HEK293 (cell line): ENCODE measurements at regions not wholly inside any gene's neighbourhood (a gene's known extent, or its start where the extent isn't known, plus 50 kb on each side); places are given as distances from the start of the nearest gene placed in this dataset.

ENCODE experiments used
- CTCF ChIA-PET: fragments of 350-600 bp; formaldehyde crosslinking; extraction: SDS; loops from one replicate; lab custom pipeline; 2021; ENCODE audit warnings: antibody characterized with exemption; lab: Yijun Ruan, JAX
- POLR2A ChIA-PET: fragments of 300-600 bp; formaldehyde crosslinking; extraction: SDS; loops from one replicate; lab custom pipeline; 2020; ENCODE audit warnings: antibody characterized with exemption, inconsistent platforms; lab: Yijun Ruan, JAX
- H3K27ac ChIP-seq: fragments of 200-500 bp; sonication (Bioruptor generic); 2 replicates; pipeline ENCODE4 v1.5.1; 2014; ENCODE audit warnings: low read depth, low read length, control low read depth, inconsistent platforms; ENCODE audit errors: extremely low read depth
- H3K36me3 ChIP-seq, 2 experiments: fragments of 200-500 bp in 1 of 2; sonication (Bioruptor generic) in 1 of 2; 1 replicate in 1 of 2; 2 replicates in 1 of 2; pipeline ENCODE4 v1.5.1; 2014 to 2017; ENCODE audit warnings: inconsistent platforms in 2 of 2, low read length in 2 of 2; ENCODE audit not compliant: control insufficient read depth in 2 of 2, insufficient read depth in 1 of 2
- H3K4me1 ChIP-seq: fragments of 200-500 bp; sonication (Bioruptor generic); 2 replicates; pipeline ENCODE4 v1.5.1; 2014; ENCODE audit warnings: mild to moderate bottlenecking, low read length, inconsistent platforms; ENCODE audit not compliant: control insufficient read depth, insufficient read depth
- H3K4me3 ChIP-seq: 2 replicates; pipeline ENCODE4 v1.5.1; 2011; ENCODE audit warnings: low read depth, mild to moderate bottlenecking, control low read depth, low read length, moderate library complexity
- H3K9me3 ChIP-seq: fragments of 200-500 bp; sonication (Bioruptor generic); 2 replicates; pipeline ENCODE4 v1.5.1; 2014; ENCODE audit warnings: low read depth, low read length, inconsistent platforms; ENCODE audit not compliant: control insufficient read depth, insufficient read depth
- BCL11A ChIP-seq: fragments of 450-650 bp; formaldehyde crosslinking; IDR thresholded peaks from 2 replicates; pipeline ENCODE4 v1.5.1; 2016; ENCODE audit warnings: low read depth, missing biosample characterization, missing genetic modification characterization
- FEZF1 ChIP-seq: fragments of 450-650 bp; formaldehyde crosslinking; IDR thresholded peaks from 2 replicates; pipeline ENCODE4 v1.5.1; 2016; ENCODE audit warnings: missing biosample characterization, missing genetic modification characterization
- GLIS1 ChIP-seq: fragments of 450-650 bp; formaldehyde crosslinking; IDR thresholded peaks from 2 replicates; pipeline ENCODE4 v1.5.1; 2016; ENCODE audit warnings: missing biosample characterization, missing genetic modification characterization
- GLIS2 ChIP-seq: fragments of 450-650 bp; formaldehyde crosslinking; IDR thresholded peaks from 2 replicates; pipeline ENCODE4 v1.5.1; 2016; ENCODE audit warnings: missing biosample characterization, missing genetic modification characterization
- HOXC10 ChIP-seq: sonication (generic); formaldehyde crosslinking; IDR thresholded peaks from 2 replicates; pipeline ENCODE4 v1.8.1; 2023; ENCODE audit warnings: mild to moderate bottlenecking, missing genetic modification reagents
- IKZF3 ChIP-seq: fragments of 450-650 bp; IDR thresholded peaks from 2 replicates; pipeline ENCODE4 v1.5.0; 2018; ENCODE audit warnings: missing biosample characterization, mild to moderate bottlenecking, missing genetic modification characterization, moderate library complexity
- SCRT1 ChIP-seq: fragments of 450-650 bp; formaldehyde crosslinking; IDR thresholded peaks from 2 replicates; pipeline ENCODE4 v1.5.1; 2016; ENCODE audit warnings: missing biosample characterization, missing genetic modification characterization, borderline replicate concordance
- SP2 ChIP-seq: fragments of 450-650 bp; formaldehyde crosslinking; IDR thresholded peaks from 2 replicates; pipeline ENCODE4 v1.5.1; 2016; ENCODE audit warnings: missing biosample characterization, missing genetic modification characterization
- SP3 ChIP-seq: fragments of 450-650 bp; formaldehyde crosslinking; IDR thresholded peaks from 2 replicates; pipeline ENCODE4 v1.5.1; 2016; ENCODE audit warnings: missing biosample characterization, missing genetic modification characterization
- YY1 ChIP-seq: fragments of 450-650 bp; formaldehyde crosslinking; IDR thresholded peaks from 2 replicates; pipeline ENCODE4 v1.5.1; 2018; ENCODE audit warnings: missing biosample characterization, missing genetic modification characterization
- ZBTB17 ChIP-seq: fragments of 450-650 bp; formaldehyde crosslinking; IDR thresholded peaks from 2 replicates; pipeline ENCODE4 v1.5.1; 2016; ENCODE audit warnings: missing biosample characterization, missing genetic modification characterization
- ZNF16 ChIP-seq: fragments of 450-650 bp; formaldehyde crosslinking; IDR thresholded peaks from 2 replicates; pipeline ENCODE4 v1.5.1; 2016; ENCODE audit warnings: low read depth, missing biosample characterization, missing genetic modification characterization
- ZNF2 ChIP-seq: fragments of 450-650 bp; formaldehyde crosslinking; IDR thresholded peaks from 2 replicates; pipeline ENCODE4 v1.5.1; 2016; ENCODE audit warnings: missing biosample characterization, missing genetic modification characterization
- ZNF221 ChIP-seq: fragments of 450-650 bp; formaldehyde crosslinking; IDR thresholded peaks from 2 replicates; pipeline ENCODE4 v1.5.1; 2017; ENCODE audit warnings: missing biosample characterization, missing genetic modification characterization, borderline replicate concordance
- ZNF416 ChIP-seq: fragments of 450-650 bp; formaldehyde crosslinking; IDR thresholded peaks from 2 replicates; pipeline ENCODE4 v1.5.1; 2016; ENCODE audit warnings: missing biosample characterization, missing genetic modification characterization
- ZNF473 ChIP-seq: fragments of 450-650 bp; formaldehyde crosslinking; IDR thresholded peaks from 2 replicates; pipeline ENCODE4 v1.5.1; 2017; ENCODE audit warnings: missing biosample characterization, missing genetic modification characterization
- ZNF610 ChIP-seq: fragments of 450-650 bp; formaldehyde crosslinking; IDR thresholded peaks from 2 replicates; pipeline ENCODE4 v1.5.1; 2016; ENCODE audit warnings: missing biosample characterization, missing genetic modification characterization, borderline replicate concordance
- ZNF623 ChIP-seq: fragments of 450-650 bp; formaldehyde crosslinking; IDR thresholded peaks from 2 replicates; pipeline ENCODE4 v1.5.1; 2016; ENCODE audit warnings: missing biosample characterization, missing genetic modification characterization
- ZNF660 ChIP-seq: fragments of 450-650 bp; IDR thresholded peaks from 2 replicates; pipeline ENCODE4 v1.5.1; 2018; ENCODE audit warnings: missing biosample characterization, mild to moderate bottlenecking, missing genetic modification characterization
- ZNF670 ChIP-seq: fragments of 450-650 bp; formaldehyde crosslinking; IDR thresholded peaks from 2 replicates; pipeline ENCODE4 v1.5.1; 2016; ENCODE audit warnings: missing biosample characterization, missing genetic modification characterization, low read depth
- ZNF747 ChIP-seq: fragments of 450-650 bp; formaldehyde crosslinking; IDR thresholded peaks from 2 replicates; pipeline ENCODE4 v1.5.1; 2016; ENCODE audit warnings: missing biosample characterization, missing genetic modification characterization
- ZNF843 ChIP-seq: fragments of 450-650 bp; formaldehyde crosslinking; IDR thresholded peaks from 2 replicates; pipeline ENCODE4 v1.5.1; 2016; ENCODE audit warnings: missing biosample characterization, missing genetic modification characterization
- TF ChIP-seq, protein P1 (sequence below): fragments of 450-650 bp; IDR thresholded peaks from 2 replicates; pipeline ENCODE4 v1.5.1; 2018; ENCODE audit warnings: missing biosample characterization, missing genetic modification characterization
- TF ChIP-seq, protein P2 (sequence below): fragments of 450-650 bp; formaldehyde crosslinking; conservative IDR thresholded peaks from 2 replicates; pipeline ENCODE4 v1.5.1; 2016; ENCODE audit warnings: low read depth, missing biosample characterization, missing genetic modification characterization
- TF ChIP-seq, protein P3 (sequence below): fragments of 450-650 bp; formaldehyde crosslinking; IDR thresholded peaks from 2 replicates; pipeline ENCODE4 v1.5.1; 2016; ENCODE audit warnings: missing biosample characterization, missing genetic modification characterization
- TF ChIP-seq, protein P4 (sequence below): fragments of 450-650 bp; formaldehyde crosslinking; conservative IDR thresholded peaks from 2 replicates; pipeline ENCODE4 v1.5.1; 2016; ENCODE audit warnings: low read depth, missing biosample characterization, missing genetic modification characterization

DNA sequence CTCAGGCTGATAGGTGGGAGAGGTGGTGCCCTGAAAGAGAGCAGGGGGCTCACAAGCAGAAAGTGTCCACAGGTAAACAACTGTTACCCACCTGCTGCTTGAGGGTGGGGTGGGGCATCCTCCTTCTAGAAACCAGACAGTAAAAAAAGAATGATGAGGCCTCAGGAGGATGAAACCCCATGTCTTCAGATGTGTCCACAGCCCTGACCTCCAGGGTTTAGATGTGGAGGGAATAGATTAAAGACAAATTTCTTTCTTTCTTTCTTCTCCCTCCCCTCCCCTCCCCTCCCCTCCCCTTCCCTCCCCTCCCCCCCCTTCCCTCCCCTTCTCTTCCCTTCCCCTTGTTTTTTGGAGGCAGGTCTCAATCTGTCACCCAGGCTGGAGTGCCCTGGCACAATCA is 333.5 kb upstream of the NUPR2 start:
- no peak overlapping the region for H3K4me3 ChIP-seq
- ChIA-PET POLR2A (no interaction called here), CTCF (no interaction called here)
- TF ChIP-seq ZNF610 (tag by site-specific recombination) (no peak), ZNF473 (no peak), FEZF1 (tag by site-specific recombination) (no peak), ZNF623 (tag by site-specific recombination) (no peak), IKZF3 (tag by site-specific recombination) (no peak), ZNF660 (no peak), HOXC10 (no peak), ZNF2 (tag by site-specific recombination) (no peak), ZNF416 (tag by site-specific recombination) (no peak), ZNF16 (tag by site-specific recombination) (no peak), ZNF670 (tag by site-specific recombination) (no peak), BCL11A (no peak), ZNF221 (no peak), SCRT1 (tag by site-specific recombination) (no peak), ZNF747 (no peak)
- H3K27ac ChIP-seq = no peak overlapping the region
- no peaks in the 10 kb centered on the region for H3K4me1 ChIP-seq
- H3K9me3 ChIP-seq = no peaks in the 10 kb centered on the region
- H3K36me3 ChIP-seq = no peaks in the 10 kb centered on the region

DNA sequence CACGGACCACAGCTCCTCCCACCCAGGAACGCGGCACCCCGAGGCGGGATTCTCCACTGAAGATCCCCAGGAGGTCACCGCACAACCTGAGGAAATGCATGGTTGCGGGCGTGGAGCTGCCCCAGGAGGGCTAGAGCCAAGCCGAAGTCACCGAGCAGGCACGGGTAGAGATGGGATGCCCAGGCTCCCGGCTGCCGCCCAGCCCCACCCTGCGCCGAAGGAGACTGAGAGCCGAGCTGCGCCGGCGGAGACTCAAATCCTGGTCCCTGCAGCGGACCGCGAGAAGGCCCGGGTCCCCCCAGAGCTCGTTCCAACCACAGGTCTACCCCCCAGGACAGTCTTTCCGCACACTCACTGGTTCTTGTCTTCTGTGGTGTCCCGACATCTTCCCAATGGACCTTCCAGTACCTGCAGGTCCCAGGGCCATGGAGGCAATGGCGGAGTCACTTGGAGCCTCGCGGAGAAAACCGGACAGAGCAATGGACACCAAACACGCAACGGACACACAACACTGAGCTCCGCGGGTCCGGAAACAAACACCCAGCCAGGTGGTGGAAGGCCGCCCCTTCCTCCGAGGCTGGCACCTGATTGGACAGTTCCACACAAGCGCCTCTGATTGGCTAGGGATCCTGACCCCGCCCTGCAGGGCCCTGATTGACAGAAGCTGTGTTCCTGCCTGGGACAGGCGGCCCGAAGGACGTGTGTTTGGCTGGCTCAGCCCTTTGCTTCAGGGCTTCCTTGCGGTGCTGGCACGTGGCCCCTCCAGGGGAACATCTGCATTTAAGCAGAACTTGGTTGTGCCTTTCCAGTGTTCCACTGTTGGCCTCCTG is 331.9 kb upstream of the NUPR2 start:
- CTCF ChIA-PET = no interaction called here
- no peak overlapping the region for H3K27ac ChIP-seq
- H3K4me3 ChIP-seq = peak overlapping the region; percentile 23
- TF ChIP-seq, protein P1, sequence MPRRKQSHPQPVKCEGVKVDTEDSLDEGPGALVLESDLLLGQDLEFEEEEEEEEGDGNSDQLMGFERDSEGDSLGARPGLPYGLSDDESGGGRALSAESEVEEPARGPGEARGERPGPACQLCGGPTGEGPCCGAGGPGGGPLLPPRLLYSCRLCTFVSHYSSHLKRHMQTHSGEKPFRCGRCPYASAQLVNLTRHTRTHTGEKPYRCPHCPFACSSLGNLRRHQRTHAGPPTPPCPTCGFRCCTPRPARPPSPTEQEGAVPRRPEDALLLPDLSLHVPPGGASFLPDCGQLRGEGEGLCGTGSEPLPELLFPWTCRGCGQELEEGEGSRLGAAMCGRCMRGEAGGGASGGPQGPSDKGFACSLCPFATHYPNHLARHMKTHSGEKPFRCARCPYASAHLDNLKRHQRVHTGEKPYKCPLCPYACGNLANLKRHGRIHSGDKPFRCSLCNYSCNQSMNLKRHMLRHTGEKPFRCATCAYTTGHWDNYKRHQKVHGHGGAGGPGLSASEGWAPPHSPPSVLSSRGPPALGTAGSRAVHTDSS (tag by site-specific recombination) = no peak
- peak; percentile 81 for TF ChIP-seq SP2 (tag by site-specific recombination)
- peak; percentile 12; the same call in 1 of the 2 replicates for TF ChIP-seq GLIS1
- 0 out of 2 replicates have a peak, but pooled peaks have one; percentile 40 for TF ChIP-seq YY1 (tag by site-specific recombination)
- TF ChIP-seq ZNF843 (tag by site-specific recombination) = no peak
- peak; percentile 58 for TF ChIP-seq ZBTB17 (tag by site-specific recombination)
- TF ChIP-seq, protein P2, sequence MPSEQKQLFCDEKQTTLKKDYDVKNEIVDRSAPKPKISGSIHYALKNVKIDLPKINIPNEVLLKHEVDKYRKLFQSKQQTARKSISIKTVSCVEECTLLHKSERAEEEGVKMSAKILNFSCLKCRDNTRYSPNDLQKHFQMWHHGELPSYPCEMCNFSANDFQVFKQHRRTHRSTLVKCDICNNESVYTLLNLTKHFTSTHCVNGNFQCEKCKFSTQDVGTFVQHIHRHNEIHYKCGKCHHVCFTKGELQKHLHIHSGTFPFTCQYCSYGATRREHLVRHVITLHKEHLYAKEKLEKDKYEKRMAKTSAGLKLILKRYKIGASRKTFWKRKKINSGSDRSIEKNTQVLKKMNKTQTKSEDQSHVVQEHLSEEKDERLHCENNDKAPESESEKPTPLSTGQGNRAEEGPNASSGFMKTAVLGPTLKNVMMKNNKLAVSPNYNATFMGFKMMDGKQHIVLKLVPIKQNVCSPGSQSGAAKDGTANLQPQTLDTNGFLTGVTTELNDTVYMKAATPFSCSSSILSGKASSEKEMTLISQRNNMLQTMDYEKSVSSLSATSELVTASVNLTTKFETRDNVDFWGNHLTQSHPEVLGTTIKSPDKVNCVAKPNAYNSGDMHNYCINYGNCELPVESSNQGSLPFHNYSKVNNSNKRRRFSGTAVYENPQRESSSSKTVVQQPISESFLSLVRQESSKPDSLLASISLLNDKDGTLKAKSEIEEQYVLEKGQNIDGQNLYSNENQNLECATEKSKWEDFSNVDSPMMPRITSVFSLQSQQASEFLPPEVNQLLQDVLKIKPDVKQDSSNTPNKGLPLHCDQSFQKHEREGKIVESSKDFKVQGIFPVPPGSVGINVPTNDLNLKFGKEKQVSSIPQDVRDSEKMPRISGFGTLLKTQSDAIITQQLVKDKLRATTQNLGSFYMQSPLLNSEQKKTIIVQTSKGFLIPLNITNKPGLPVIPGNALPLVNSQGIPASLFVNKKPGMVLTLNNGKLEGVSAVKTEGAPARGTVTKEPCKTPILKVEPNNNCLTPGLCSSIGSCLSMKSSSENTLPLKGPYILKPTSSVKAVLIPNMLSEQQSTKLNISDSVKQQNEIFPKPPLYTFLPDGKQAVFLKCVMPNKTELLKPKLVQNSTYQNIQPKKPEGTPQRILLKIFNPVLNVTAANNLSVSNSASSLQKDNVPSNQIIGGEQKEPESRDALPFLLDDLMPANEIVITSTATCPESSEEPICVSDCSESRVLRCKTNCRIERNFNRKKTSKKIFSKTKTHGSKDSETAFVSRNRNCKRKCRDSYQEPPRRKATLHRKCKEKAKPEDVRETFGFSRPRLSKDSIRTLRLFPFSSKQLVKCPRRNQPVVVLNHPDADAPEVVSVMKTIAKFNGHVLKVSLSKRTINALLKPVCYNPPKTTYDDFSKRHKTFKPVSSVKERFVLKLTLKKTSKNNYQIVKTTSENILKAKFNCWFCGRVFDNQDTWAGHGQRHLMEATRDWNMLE = peak; percentile 49
- peak; percentile 56 for TF ChIP-seq GLIS2 (tag by site-specific recombination)
- TF ChIP-seq, protein P3, sequence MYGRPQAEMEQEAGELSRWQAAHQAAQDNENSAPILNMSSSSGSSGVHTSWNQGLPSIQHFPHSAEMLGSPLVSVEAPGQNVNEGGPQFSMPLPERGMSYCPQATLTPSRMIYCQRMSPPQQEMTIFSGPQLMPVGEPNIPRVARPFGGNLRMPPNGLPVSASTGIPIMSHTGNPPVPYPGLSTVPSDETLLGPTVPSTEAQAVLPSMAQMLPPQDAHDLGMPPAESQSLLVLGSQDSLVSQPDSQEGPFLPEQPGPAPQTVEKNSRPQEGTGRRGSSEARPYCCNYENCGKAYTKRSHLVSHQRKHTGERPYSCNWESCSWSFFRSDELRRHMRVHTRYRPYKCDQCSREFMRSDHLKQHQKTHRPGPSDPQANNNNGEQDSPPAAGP (tag by site-specific recombination) = 0 out of 2 replicates have a peak, but pooled peaks have one; percentile 11
- peak; percentile 54; the same call in 1 of the 2 replicates for TF ChIP-seq SP3 (tag by site-specific recombination)
- TF ChIP-seq, protein P4, sequence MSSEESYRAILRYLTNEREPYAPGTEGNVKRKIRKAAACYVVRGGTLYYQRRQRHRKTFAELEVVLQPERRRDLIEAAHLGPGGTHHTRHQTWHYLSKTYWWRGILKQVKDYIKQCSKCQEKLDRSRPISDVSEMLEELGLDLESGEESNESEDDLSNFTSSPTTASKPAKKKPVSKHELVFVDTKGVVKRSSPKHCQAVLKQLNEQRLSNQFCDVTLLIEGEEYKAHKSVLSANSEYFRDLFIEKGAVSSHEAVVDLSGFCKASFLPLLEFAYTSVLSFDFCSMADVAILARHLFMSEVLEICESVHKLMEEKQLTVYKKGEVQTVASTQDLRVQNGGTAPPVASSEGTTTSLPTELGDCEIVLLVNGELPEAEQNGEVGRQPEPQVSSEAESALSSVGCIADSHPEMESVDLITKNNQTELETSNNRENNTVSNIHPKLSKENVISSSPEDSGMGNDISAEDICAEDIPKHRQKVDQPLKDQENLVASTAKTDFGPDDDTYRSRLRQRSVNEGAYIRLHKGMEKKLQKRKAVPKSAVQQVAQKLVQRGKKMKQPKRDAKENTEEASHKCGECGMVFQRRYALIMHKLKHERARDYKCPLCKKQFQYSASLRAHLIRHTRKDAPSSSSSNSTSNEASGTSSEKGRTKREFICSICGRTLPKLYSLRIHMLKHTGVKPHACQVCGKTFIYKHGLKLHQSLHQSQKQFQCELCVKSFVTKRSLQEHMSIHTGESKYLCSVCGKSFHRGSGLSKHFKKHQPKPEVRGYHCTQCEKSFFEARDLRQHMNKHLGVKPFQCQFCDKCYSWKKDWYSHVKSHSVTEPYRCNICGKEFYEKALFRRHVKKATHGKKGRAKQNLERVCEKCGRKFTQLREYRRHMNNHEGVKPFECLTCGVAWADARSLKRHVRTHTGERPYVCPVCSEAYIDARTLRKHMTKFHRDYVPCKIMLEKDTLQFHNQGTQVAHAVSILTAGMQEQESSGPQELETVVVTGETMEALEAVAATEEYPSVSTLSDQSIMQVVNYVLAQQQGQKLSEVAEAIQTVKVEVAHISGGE (tag by site-specific recombination) = peak; percentile 56; the same call in 1 of the 2 replicates

More for the DNA sequence above, 331.9 kb upstream of the NUPR2 start:
- no peaks in the 10 kb centered on the region for H3K36me3 ChIP-seq
- POLR2A ChIA-PET = no interaction called here
- H3K9me3 ChIP-seq = no peaks in the 10 kb centered on the region
- H3K4me1 ChIP-seq = no peaks in the 10 kb centered on the region
